GM12891 (cell line): ENCODE measurements at regions not wholly inside any gene's neighbourhood (a gene's known extent, or its start where the extent isn't known, plus 50 kb on each side); places are given as distances from the start of the nearest gene placed in this dataset.

Source experiments
- POLR2AphosphoS5 ChIP-seq: IDR thresholded peaks from 2 replicates; pipeline ENCODE4 v1.6.1; 2011; ENCODE audit warnings: low read depth, low read length, control low read depth
- SPI1 ChIP-seq: IDR thresholded peaks from 2 replicates; pipeline ENCODE4 v1.6.1; 2011; ENCODE audit warnings: low read depth, low read length, control low read depth

DNA sequence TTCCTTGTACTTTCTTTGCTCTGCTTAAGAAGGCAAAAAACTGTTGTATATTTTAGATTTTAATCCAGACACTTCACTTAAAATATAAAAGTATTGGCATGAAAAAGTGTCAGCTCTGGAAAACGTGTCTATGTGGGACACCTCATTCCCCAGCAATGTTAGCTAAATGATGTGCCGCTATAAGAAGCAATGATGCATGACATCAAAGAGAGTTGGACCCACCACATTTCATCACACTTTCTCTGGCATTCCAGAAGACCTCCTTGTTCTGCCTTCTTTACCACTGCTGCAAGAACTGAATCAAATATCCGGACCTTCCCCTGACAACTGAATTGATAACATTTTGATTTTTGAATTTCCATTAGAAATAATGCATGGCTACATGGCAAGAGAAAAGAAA lies 242.4 kb upstream of the TANK start:
- no peak for TF ChIP-seq SPI1
- TF ChIP-seq POLR2AphosphoS5, result no peak
